HEK293 (cell line): ENCODE measurements at regions not wholly inside any gene's neighbourhood (a gene's known extent, or its start where the extent isn't known, plus 50 kb on each side); places are given as distances from the start of the nearest gene placed in this dataset.

Experiments used
- CTCF ChIA-PET: fragments of 350-600 bp; formaldehyde crosslinking; extraction: SDS; loops from one replicate; lab custom pipeline; 2021; ENCODE audit warnings: antibody characterized with exemption; lab: Yijun Ruan, JAX
- POLR2A ChIA-PET: fragments of 300-600 bp; formaldehyde crosslinking; extraction: SDS; loops from one replicate; lab custom pipeline; 2020; ENCODE audit warnings: antibody characterized with exemption, inconsistent platforms; lab: Yijun Ruan, JAX
- H3K27ac ChIP-seq: fragments of 200-500 bp; sonication (Bioruptor generic); 2 replicates; pipeline ENCODE4 v1.5.1; 2014; ENCODE audit warnings: low read depth, low read length, control low read depth, inconsistent platforms; ENCODE audit errors: extremely low read depth
- H3K36me3 ChIP-seq, 2 experiments: fragments of 200-500 bp in 1 of 2; sonication (Bioruptor generic) in 1 of 2; 1 replicate in 1 of 2; 2 replicates in 1 of 2; pipeline ENCODE4 v1.5.1; 2014 to 2017; ENCODE audit warnings: inconsistent platforms in 2 of 2, low read length in 2 of 2; ENCODE audit not compliant: control insufficient read depth in 2 of 2, insufficient read depth in 1 of 2
- H3K4me1 ChIP-seq: fragments of 200-500 bp; sonication (Bioruptor generic); 2 replicates; pipeline ENCODE4 v1.5.1; 2014; ENCODE audit warnings: mild to moderate bottlenecking, low read length, inconsistent platforms; ENCODE audit not compliant: control insufficient read depth, insufficient read depth
- H3K4me3 ChIP-seq: 2 replicates; pipeline ENCODE4 v1.5.1; 2011; ENCODE audit warnings: low read depth, mild to moderate bottlenecking, control low read depth, low read length, moderate library complexity
- H3K9me3 ChIP-seq: fragments of 200-500 bp; sonication (Bioruptor generic); 2 replicates; pipeline ENCODE4 v1.5.1; 2014; ENCODE audit warnings: low read depth, low read length, inconsistent platforms; ENCODE audit not compliant: control insufficient read depth, insufficient read depth
- GLI4 ChIP-seq: fragments of 450-650 bp; formaldehyde crosslinking; IDR thresholded peaks from 2 replicates; pipeline ENCODE4 v1.5.1; 2016; ENCODE audit warnings: missing biosample characterization, missing genetic modification characterization
- GLIS1 ChIP-seq: fragments of 450-650 bp; formaldehyde crosslinking; IDR thresholded peaks from 2 replicates; pipeline ENCODE4 v1.5.1; 2016; ENCODE audit warnings: missing biosample characterization, missing genetic modification characterization
- ZBTB48 ChIP-seq: fragments of 450-650 bp; formaldehyde crosslinking; IDR thresholded peaks from 2 replicates; pipeline ENCODE4 v1.5.1; 2016; ENCODE audit warnings: missing biosample characterization, missing genetic modification characterization
- ZNF155 ChIP-seq: fragments of 450-650 bp; formaldehyde crosslinking; IDR thresholded peaks from 2 replicates; pipeline ENCODE4 v1.5.1; 2016; ENCODE audit warnings: missing biosample characterization, missing genetic modification characterization
- ZNF549 ChIP-seq: fragments of 450-650 bp; IDR thresholded peaks from 2 replicates; pipeline ENCODE4 v1.5.1; 2018; ENCODE audit warnings: missing biosample characterization, missing genetic modification characterization, mild to moderate bottlenecking, inconsistent platforms, moderate library complexity
- TF ChIP-seq, protein P1 (sequence below): fragments of 450-650 bp; formaldehyde crosslinking; IDR thresholded peaks from 2 replicates; pipeline ENCODE4 v1.5.1; 2017; ENCODE audit warnings: missing biosample characterization, missing genetic modification characterization
- TF ChIP-seq, protein P2 (sequence below): fragments of 450-650 bp; formaldehyde crosslinking; IDR thresholded peaks from 2 replicates; pipeline ENCODE4 v1.5.1; 2016; ENCODE audit warnings: missing biosample characterization, missing genetic modification characterization, low read depth
- TF ChIP-seq, protein P3 (sequence below): fragments of 450-650 bp; formaldehyde crosslinking; IDR thresholded peaks from 2 replicates; pipeline ENCODE4 v1.5.1; 2016; ENCODE audit warnings: missing biosample characterization, missing genetic modification characterization
- TF ChIP-seq, protein P4 (sequence below): fragments of 450-650 bp; formaldehyde crosslinking; IDR thresholded peaks from 2 replicates; pipeline ENCODE4 v1.5.1; 2016; ENCODE audit warnings: missing biosample characterization, missing genetic modification characterization
- TF ChIP-seq, protein P5 (sequence below): fragments of 450-650 bp; formaldehyde crosslinking; IDR thresholded peaks from 2 replicates; pipeline ENCODE4 v1.5.1; 2016; ENCODE audit warnings: missing biosample characterization, missing genetic modification characterization
- TF ChIP-seq, protein P6 (sequence below): fragments of 450-650 bp; formaldehyde crosslinking; IDR thresholded peaks from 2 replicates; pipeline ENCODE4 v1.5.1; 2016; ENCODE audit warnings: missing biosample characterization, missing genetic modification characterization

DNA sequence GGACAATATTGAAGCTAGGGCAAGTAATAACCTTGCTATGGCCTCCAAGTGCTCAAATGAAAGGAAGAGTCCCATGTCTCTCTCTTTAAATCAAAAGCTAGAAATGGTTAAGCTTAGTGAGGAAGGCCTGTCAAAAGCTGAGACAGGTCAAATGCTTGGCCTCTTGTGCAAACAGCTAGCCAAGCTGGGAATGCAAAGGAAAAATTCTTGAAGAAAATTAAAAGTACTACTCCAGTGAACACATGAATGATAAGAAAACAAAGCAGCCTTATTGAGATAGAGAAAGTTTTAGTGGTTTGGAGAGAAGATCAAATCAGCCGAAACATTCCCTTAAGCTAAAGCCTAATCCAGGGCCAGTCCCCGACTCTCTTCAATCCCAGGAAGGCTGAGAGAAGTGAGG is 84.1 kb upstream of the PLEKHA5 start:
- Histone ChIP-seq H3K4me3 (no peak overlapping the region), H3K36me3 (no peaks in the 10 kb centered on the region), H3K4me1 (no peaks in the 10 kb centered on the region), H3K27ac (no peak overlapping the region), H3K9me3 (no peaks in the 10 kb centered on the region)
- no peak for TF ChIP-seq ZNF155 (tag by site-specific recombination)
- no peak for TF ChIP-seq ZBTB48 (tag by site-specific recombination)
- no peak for TF ChIP-seq GLIS1 (tag by site-specific recombination)
- TF ChIP-seq, protein P1, sequence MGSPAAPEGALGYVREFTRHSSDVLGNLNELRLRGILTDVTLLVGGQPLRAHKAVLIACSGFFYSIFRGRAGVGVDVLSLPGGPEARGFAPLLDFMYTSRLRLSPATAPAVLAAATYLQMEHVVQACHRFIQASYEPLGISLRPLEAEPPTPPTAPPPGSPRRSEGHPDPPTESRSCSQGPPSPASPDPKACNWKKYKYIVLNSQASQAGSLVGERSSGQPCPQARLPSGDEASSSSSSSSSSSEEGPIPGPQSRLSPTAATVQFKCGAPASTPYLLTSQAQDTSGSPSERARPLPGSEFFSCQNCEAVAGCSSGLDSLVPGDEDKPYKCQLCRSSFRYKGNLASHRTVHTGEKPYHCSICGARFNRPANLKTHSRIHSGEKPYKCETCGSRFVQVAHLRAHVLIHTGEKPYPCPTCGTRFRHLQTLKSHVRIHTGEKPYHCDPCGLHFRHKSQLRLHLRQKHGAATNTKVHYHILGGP, result no peak
- TF ChIP-seq, protein P2, sequence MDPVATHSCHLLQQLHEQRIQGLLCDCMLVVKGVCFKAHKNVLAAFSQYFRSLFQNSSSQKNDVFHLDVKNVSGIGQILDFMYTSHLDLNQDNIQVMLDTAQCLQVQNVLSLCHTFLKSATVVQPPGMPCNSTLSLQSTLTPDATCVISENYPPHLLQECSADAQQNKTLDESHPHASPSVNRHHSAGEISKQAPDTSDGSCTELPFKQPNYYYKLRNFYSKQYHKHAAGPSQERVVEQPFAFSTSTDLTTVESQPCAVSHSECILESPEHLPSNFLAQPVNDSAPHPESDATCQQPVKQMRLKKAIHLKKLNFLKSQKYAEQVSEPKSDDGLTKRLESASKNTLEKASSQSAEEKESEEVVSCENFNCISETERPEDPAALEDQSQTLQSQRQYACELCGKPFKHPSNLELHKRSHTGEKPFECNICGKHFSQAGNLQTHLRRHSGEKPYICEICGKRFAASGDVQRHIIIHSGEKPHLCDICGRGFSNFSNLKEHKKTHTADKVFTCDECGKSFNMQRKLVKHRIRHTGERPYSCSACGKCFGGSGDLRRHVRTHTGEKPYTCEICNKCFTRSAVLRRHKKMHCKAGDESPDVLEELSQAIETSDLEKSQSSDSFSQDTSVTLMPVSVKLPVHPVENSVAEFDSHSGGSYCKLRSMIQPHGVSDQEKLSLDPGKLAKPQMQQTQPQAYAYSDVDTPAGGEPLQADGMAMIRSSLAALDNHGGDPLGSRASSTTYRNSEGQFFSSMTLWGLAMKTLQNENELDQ (tag by site-specific recombination), result no peak
- TF ChIP-seq, protein P3, sequence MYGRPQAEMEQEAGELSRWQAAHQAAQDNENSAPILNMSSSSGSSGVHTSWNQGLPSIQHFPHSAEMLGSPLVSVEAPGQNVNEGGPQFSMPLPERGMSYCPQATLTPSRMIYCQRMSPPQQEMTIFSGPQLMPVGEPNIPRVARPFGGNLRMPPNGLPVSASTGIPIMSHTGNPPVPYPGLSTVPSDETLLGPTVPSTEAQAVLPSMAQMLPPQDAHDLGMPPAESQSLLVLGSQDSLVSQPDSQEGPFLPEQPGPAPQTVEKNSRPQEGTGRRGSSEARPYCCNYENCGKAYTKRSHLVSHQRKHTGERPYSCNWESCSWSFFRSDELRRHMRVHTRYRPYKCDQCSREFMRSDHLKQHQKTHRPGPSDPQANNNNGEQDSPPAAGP (tag by site-specific recombination), result no peak
- TF ChIP-seq GLI4 (tag by site-specific recombination), result no peak
- POLR2A ChIA-PET, result no interaction called here
- CTCF ChIA-PET, result no interaction called here

DNA sequence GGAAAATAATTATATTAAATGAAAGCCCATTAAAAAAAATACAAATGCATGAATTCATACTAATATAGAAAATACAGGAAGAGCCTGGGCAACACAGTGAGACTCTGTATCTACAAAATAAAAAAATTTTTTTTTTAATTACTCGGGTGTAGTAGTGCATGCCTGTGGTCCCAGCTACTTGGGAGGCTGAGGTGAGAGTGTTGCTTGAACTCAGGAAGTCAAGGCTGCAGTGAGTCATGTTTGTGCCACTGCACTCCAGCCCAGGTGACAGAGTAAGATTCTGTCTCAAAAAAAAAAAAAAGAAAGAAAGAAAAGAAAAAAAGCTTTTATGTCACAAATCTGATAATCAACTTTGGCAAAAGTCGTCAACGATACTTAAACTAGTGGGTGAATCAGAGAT is 80.6 kb upstream of the PLEKHA5 start:
- no peaks in the 10 kb centered on the region for H3K4me1 ChIP-seq
- H3K4me3 ChIP-seq, result no peak overlapping the region
- POLR2A ChIA-PET, result no interaction called here
- no peaks in the 10 kb centered on the region for H3K36me3 ChIP-seq
- no peak overlapping the region for H3K27ac ChIP-seq
- H3K9me3 ChIP-seq, result no peaks in the 10 kb centered on the region
- no peak for TF ChIP-seq ZBTB48 (tag by site-specific recombination)
- TF ChIP-seq, protein P4, sequence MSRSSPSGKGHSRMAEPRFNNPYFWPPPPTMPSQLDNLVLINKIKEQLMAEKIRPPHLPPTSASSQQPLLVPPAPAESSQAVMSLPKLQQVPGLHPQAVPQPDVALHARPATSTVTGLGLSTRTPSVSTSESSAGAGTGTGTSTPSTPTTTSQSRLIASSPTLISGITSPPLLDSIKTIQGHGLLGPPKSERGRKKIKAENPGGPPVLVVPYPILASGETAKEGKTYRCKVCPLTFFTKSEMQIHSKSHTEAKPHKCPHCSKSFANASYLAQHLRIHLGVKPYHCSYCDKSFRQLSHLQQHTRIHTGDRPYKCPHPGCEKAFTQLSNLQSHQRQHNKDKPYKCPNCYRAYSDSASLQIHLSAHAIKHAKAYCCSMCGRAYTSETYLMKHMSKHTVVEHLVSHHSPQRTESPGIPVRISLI (tag by site-specific recombination), result no peak
- TF ChIP-seq, protein P5, sequence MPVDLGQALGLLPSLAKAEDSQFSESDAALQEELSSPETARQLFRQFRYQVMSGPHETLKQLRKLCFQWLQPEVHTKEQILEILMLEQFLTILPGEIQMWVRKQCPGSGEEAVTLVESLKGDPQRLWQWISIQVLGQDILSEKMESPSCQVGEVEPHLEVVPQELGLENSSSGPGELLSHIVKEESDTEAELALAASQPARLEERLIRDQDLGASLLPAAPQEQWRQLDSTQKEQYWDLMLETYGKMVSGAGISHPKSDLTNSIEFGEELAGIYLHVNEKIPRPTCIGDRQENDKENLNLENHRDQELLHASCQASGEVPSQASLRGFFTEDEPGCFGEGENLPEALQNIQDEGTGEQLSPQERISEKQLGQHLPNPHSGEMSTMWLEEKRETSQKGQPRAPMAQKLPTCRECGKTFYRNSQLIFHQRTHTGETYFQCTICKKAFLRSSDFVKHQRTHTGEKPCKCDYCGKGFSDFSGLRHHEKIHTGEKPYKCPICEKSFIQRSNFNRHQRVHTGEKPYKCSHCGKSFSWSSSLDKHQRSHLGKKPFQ (tag by site-specific recombination), result no peak
- CTCF ChIA-PET, result no interaction called here

DNA sequence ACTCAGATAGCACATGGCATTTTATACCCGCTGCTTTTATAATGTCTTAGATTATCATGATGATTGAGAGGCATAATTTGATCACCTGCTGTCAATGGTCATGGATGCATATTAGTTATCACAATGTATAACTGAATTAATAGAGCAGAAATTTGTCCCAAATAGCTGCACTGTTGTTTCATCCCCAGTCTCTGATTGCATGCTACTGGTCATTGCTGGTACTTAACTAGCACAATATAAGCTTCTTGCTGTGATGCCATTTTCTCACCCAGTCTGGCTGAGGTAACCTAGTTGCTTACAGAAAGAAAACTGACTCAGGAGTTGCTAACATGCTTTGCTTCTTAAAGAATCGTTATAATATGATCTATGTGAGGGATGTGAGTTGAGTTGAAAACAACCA is 76.8 kb upstream of the PLEKHA5 start:
- H3K27ac ChIP-seq, result no peak overlapping the region
- no peak overlapping the region for H3K4me3 ChIP-seq
- TF ChIP-seq ZNF549, result no peak
- TF ChIP-seq GLIS1 (tag by site-specific recombination), result no peak
- TF ChIP-seq, protein P6, sequence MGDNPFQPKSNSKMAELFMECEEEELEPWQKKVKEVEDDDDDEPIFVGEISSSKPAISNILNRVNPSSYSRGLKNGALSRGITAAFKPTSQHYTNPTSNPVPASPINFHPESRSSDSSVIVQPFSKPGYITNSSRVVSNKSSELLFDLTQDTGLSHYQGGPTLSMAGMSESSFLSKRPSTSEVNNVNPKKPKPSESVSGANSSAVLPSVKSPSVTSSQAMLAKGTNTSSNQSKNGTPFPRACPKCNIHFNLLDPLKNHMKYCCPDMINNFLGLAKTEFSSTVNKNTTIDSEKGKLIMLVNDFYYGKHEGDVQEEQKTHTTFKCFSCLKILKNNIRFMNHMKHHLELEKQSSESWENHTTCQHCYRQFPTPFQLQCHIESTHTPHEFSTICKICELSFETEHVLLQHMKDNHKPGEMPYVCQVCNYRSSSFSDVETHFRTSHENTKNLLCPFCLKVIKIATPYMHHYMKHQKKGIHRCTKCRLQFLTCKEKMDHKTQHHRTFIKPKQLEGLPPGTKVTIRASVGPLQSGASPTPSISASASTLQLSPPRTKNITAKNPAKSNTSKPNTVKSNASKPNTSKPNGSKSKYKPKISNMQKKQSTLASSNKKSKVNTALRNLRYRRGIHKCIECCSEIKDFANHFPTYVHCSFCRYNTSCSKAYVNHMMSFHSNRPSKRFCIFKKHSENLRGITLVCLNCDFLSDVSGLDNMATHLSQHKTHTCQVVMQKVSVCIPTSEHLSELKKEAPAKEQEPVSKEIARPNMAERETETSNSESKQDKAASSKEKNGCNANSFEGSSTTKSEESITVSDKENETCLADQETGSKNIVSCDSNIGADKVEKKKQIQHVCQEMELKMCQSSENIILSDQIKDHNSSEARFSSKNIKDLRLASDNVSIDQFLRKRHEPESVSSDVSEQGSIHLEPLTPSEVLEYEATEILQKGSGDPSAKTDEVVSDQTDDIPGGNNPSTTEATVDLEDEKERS, result no peak
- H3K36me3 ChIP-seq, result no peaks in the 10 kb centered on the region
- CTCF ChIA-PET, result no interaction called here
- no peaks in the 10 kb centered on the region for H3K9me3 ChIP-seq
- no peaks in the 10 kb centered on the region for H3K4me1 ChIP-seq
- POLR2A ChIA-PET, result no interaction called here
